ENCODE measurements at regions not wholly inside any gene's neighbourhood (a gene's known extent, or its start where the extent isn't known, plus 50 kb on each side); places are given as distances from the start of the nearest gene placed in this dataset.

DNA sequence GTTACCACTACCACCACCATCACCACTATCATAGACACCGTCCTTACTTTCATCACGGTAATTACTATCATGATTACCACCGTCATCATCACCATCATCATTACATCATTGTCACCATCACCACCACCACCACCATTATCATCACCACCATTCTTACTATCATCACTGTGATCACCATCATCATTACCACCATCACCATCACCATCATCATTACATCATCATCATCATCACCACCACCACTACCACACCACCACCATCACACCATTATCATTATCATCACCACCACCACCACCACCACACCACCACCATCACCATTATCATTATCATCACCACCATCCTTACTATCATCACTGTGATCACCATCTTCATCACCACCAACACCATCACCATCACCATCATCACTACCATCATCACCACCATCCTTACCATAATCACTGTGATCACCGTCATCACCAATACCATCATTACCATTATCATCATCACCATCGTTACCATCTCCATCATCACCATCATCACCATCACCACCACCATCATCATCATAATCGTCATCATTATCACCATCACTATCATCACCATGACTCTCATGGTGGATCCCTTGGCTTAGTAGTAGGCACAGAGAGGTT lies 244.4 kb upstream of the C1orf174 start:
- TF ChIP-seq, protein P1, sequence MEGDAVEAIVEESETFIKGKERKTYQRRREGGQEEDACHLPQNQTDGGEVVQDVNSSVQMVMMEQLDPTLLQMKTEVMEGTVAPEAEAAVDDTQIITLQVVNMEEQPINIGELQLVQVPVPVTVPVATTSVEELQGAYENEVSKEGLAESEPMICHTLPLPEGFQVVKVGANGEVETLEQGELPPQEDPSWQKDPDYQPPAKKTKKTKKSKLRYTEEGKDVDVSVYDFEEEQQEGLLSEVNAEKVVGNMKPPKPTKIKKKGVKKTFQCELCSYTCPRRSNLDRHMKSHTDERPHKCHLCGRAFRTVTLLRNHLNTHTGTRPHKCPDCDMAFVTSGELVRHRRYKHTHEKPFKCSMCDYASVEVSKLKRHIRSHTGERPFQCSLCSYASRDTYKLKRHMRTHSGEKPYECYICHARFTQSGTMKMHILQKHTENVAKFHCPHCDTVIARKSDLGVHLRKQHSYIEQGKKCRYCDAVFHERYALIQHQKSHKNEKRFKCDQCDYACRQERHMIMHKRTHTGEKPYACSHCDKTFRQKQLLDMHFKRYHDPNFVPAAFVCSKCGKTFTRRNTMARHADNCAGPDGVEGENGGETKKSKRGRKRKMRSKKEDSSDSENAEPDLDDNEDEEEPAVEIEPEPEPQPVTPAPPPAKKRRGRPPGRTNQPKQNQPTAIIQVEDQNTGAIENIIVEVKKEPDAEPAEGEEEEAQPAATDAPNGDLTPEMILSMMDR (IDR thresholded peaks at IDR 0.05): no peak
- TF ChIP-seq POLR2A (IDR thresholded peaks at IDR 0.05): no peak
